Neural cell (in vitro differentiated cells): ENCODE measurements at regions not wholly inside any gene's neighbourhood (a gene's known extent, or its start where the extent isn't known, plus 50 kb on each side); places are given as distances from the start of the nearest gene placed in this dataset.
"Not testable (repeated sequence)": the region's sequence is repeated elsewhere in the genome, so short reads cannot be mapped to it uniquely, and the experiment has no call there.

Source experiments
- H2AFZ ChIP-seq: fragments of 200-600, 300-800 bp; sonication (generic), shearing (Covaris generic); 2 replicates; pipeline ENCODE4 v1.6.0; 2014; ENCODE audit warnings: low read depth, mild to moderate bottlenecking, antibody characterized with exemption, low read length, moderate library complexity
- H3F3A ChIP-seq: fragments of 200-600 bp; shearing (Covaris generic); 2 replicates; pipeline ENCODE4 v1.6.1; 2016; ENCODE audit warnings: mild to moderate bottlenecking, moderate library complexity, mixed read lengths, antibody characterized with exemption, low read length; ENCODE audit not compliant: insufficient read depth, poor library complexity, severe bottlenecking
- H3K27ac ChIP-seq: fragments of 200-600, 300-800 bp; sonication (generic), shearing (Covaris generic); 2 replicates; pipeline ENCODE4 v1.5.1; 2014; ENCODE audit warnings: mild to moderate bottlenecking, low read length, moderate library complexity
- H3K27me3 ChIP-seq: fragments of 300-800, 200-600 bp; sonication (generic), shearing (Covaris generic); 2 replicates; pipeline ENCODE4 v1.6.0; 2014; ENCODE audit warnings: mild to moderate bottlenecking, low read depth, low read length, moderate library complexity; ENCODE audit not compliant: insufficient read depth
- H3K36me3 ChIP-seq: fragments of 300-800, 200-600 bp; sonication (generic), shearing (Covaris generic); 2 replicates; pipeline ENCODE4 v1.5.1; 2014; ENCODE audit warnings: mild to moderate bottlenecking, antibody characterized with exemption, low read length, moderate library complexity; ENCODE audit not compliant: insufficient read depth
- H3K4me2 ChIP-seq: fragments of 300-800, 200-600 bp; sonication (generic), shearing (Covaris generic); 2 replicates; pipeline ENCODE4 v1.6.0; 2014; ENCODE audit warnings: mild to moderate bottlenecking, low read length
- H3K4me3 ChIP-seq: fragments of 300-800, 200-600 bp; sonication (generic), shearing (Covaris generic); 2 replicates; pipeline ENCODE4 v1.5.1; 2014; ENCODE audit warnings: mild to moderate bottlenecking, low read length, moderate library complexity
- H3K79me2 ChIP-seq: fragments of 200-600 bp; shearing (Covaris generic); replicated peaks from 2 replicates; pipeline ENCODE4 v1.6.0; 2014; ENCODE audit warnings: mild to moderate bottlenecking, low read length, moderate library complexity; ENCODE audit not compliant: insufficient read depth
- H3K9ac ChIP-seq: fragments of 300-800, 200-600 bp; sonication (generic), shearing (Covaris generic); 2 replicates; pipeline ENCODE4 v1.6.1; 2016; ENCODE audit warnings: mild to moderate bottlenecking, low read length, mixed read lengths
- H3K9me2 ChIP-seq: fragments of 200-600 bp; shearing (Covaris generic); 2 replicates; pipeline ENCODE4 v1.6.1; 2016; ENCODE audit warnings: mild to moderate bottlenecking, low read length, mixed read lengths; ENCODE audit not compliant: insufficient read depth
- H3K9me3 ChIP-seq: fragments of 200-600, 300-800 bp; sonication (generic), shearing (Covaris generic); 2 replicates; pipeline ENCODE4 v1.6.1; 2016; ENCODE audit warnings: mild to moderate bottlenecking, mixed run types, low read length, moderate library complexity, mixed read lengths
- H4K20me1 ChIP-seq: fragments of 200-600 bp; shearing (Covaris generic); 2 replicates; pipeline ENCODE4 v1.6.1; 2016; ENCODE audit warnings: mild to moderate bottlenecking, mixed run types; ENCODE audit not compliant: insufficient read depth
- CTCF ChIP-seq: fragments of 450-650 bp; IDR thresholded peaks from 2 replicates; pipeline ENCODE4 v1.5.1; 2014; ENCODE audit warnings: antibody characterized with exemption, mild to moderate bottlenecking, moderate library complexity; ENCODE audit not compliant: poor library complexity, severe bottlenecking
- EP300 ChIP-seq: fragments of 450-650 bp; conservative IDR thresholded peaks from 2 replicates; pipeline ENCODE4 v1.6.1; 2014; ENCODE audit warnings: antibody characterized with exemption, mild to moderate bottlenecking, moderate library complexity; ENCODE audit not compliant: poor library complexity, severe bottlenecking
- EZH2 ChIP-seq: fragments of 200-600, 300-800 bp; shearing (Covaris generic), sonication (generic); IDR thresholded peaks from 2 replicates; pipeline ENCODE4 v1.6.1; 2014; ENCODE audit warnings: antibody characterized with exemption, low read length, borderline replicate concordance, mild to moderate bottlenecking; ENCODE audit not compliant: insufficient read depth, poor library complexity, severe bottlenecking
- MXI1 ChIP-seq: fragments of 450-650 bp; conservative IDR thresholded peaks from 2 replicates; pipeline ENCODE4 v1.6.1; 2014; ENCODE audit warnings: antibody characterized with exemption, mild to moderate bottlenecking; ENCODE audit not compliant: poor library complexity, severe bottlenecking
- POLR2AphosphoS5 ChIP-seq: IDR thresholded peaks from 2 replicates; pipeline ENCODE4 v1.6.1; 2012
- RAD21 ChIP-seq: fragments of 450-650 bp; conservative IDR thresholded peaks from 2 replicates; pipeline ENCODE4 v1.6.1; 2014; ENCODE audit warnings: antibody characterized with exemption, mild to moderate bottlenecking, moderate library complexity
- SMC3 ChIP-seq: fragments of 450-650 bp; conservative IDR thresholded peaks from 2 replicates; pipeline ENCODE4 v1.6.1; 2014; ENCODE audit warnings: antibody characterized with exemption, mild to moderate bottlenecking, moderate library complexity; ENCODE audit not compliant: poor library complexity
- TAF1 ChIP-seq: IDR thresholded peaks from 2 replicates; pipeline ENCODE4 v1.6.1; 2012; ENCODE audit warnings: low read depth
- TF ChIP-seq, protein P1 (sequence below): IDR thresholded peaks from 2 replicates; pipeline ENCODE4 v1.6.1; 2012; ENCODE audit warnings: borderline replicate concordance

DNA sequence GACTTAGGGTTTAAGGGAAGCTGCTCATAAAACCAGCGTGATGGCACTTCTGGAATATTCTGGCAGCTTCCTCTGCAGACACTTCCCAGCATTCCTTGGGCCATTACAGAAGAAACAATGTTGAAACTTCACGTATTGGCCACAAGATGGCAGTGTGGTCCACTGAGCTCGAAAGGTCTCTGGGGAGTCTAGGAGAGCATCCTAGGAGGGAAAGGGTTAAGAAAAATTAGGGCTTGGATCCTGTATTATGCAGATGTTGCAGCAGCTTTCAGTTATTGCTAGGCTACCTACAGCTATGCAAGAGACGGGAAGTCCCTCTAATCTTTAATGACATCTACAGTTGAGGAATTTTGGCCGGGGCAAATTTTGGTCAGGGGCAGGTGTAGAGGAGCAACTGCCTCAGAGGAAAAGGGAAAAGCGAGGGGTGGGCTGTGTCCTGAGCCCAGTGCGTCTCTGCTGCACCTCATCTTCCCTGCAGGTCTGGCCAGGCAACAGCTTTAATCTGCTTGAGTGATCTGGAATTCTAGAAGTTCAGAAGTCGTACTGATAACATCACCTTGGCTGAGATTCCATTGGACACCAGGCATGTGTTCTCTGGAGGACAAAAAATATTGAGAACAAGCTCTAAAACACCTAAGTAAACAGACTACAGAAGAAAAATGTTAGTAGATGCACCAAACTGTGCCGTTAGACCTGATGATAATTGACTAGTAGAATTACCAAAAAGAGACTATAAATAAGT, 220.8 kb upstream of the PRSS58 start:
- Histone ChIP-seq H3K36me3 (no peaks in the 10 kb centered on the region), H3F3A (no peaks in the 10 kb centered on the region), H3K27ac (no peak overlapping the region), H3K9ac (no peak overlapping the region), H2AFZ (no peak overlapping the region), H4K20me1 (no peaks in the 10 kb centered on the region), H3K79me2 (no peaks in the 10 kb centered on the region), H3K27me3 (no peaks in the 10 kb centered on the region), H3K4me3 (no peak overlapping the region), H3K4me2 (no peak overlapping the region), H3K9me2 (no peaks in the 10 kb centered on the region), H3K9me3 (no peaks in the 10 kb centered on the region)
- TF ChIP-seq TAF1, result no peak
- TF ChIP-seq RAD21, result peak; percentile 12

GRCh38 chr7:142477801-142478200, 219.9 kb upstream of the PRSS58 start:
- not testable (repeated sequence) for H4K20me1 ChIP-seq, H3K27ac ChIP-seq, H3K9me2 ChIP-seq, H3K9ac ChIP-seq, H3K4me3 ChIP-seq, H3K4me2 ChIP-seq, H3K79me2 ChIP-seq, H3F3A ChIP-seq, H3K27me3 ChIP-seq, H2AFZ ChIP-seq, H3K9me3 ChIP-seq, H3K36me3 ChIP-seq

- Histone ChIP-seq H3K27ac (no peak overlapping the region), H2AFZ (no peak overlapping the region), H3K36me3 (no peaks in the 10 kb centered on the region), H3K9ac (no peak overlapping the region), H3K27me3 (no peaks in the 10 kb centered on the region), H3K4me3 (no peak overlapping the region), H4K20me1 (no peaks in the 10 kb centered on the region), H3K9me3 (no peaks in the 10 kb centered on the region), H3K9me2 (no peaks in the 10 kb centered on the region), H3K4me2 (no peak overlapping the region), H3K79me2 (no peaks in the 10 kb centered on the region), H3F3A (no peaks in the 10 kb centered on the region)
- TF ChIP-seq POLR2AphosphoS5 (no peak), MXI1 (no peak), RAD21 (no peak), CTCF (no peak), EZH2 (no peak), SMC3 (no peak), TAF1 (no peak), EP300 (no peak)
- TF ChIP-seq, protein P1, sequence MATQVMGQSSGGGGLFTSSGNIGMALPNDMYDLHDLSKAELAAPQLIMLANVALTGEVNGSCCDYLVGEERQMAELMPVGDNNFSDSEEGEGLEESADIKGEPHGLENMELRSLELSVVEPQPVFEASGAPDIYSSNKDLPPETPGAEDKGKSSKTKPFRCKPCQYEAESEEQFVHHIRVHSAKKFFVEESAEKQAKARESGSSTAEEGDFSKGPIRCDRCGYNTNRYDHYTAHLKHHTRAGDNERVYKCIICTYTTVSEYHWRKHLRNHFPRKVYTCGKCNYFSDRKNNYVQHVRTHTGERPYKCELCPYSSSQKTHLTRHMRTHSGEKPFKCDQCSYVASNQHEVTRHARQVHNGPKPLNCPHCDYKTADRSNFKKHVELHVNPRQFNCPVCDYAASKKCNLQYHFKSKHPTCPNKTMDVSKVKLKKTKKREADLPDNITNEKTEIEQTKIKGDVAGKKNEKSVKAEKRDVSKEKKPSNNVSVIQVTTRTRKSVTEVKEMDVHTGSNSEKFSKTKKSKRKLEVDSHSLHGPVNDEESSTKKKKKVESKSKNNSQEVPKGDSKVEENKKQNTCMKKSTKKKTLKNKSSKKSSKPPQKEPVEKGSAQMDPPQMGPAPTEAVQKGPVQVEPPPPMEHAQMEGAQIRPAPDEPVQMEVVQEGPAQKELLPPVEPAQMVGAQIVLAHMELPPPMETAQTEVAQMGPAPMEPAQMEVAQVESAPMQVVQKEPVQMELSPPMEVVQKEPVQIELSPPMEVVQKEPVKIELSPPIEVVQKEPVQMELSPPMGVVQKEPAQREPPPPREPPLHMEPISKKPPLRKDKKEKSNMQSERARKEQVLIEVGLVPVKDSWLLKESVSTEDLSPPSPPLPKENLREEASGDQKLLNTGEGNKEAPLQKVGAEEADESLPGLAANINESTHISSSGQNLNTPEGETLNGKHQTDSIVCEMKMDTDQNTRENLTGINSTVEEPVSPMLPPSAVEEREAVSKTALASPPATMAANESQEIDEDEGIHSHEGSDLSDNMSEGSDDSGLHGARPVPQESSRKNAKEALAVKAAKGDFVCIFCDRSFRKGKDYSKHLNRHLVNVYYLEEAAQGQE, result no peak
These were observed 219.3 kb upstream of the PRSS58 start for GRCh38 chr7:142477079-142477651.
